SK-N-SH (cell line): ENCODE measurements at regions not wholly inside any gene's neighbourhood (a gene's known extent, or its start where the extent isn't known, plus 50 kb on each side); places are given as distances from the start of the nearest gene placed in this dataset.

Experiments used
- JUND ChIP-seq: IDR thresholded peaks from 2 replicates; pipeline ENCODE4 v1.4.0; 2012
- MXI1 ChIP-seq: IDR thresholded peaks from 2 replicates; pipeline ENCODE4 v1.6.1; 2012; ENCODE audit warnings: mild to moderate bottlenecking, low read depth, low read length, improper control_type of control experiment
- POLR2AphosphoS5 ChIP-seq: IDR thresholded peaks from 2 replicates; pipeline ENCODE4 v1.6.1; 2012; ENCODE audit warnings: low read depth, low read length
- RCOR1 ChIP-seq: fragments of 150-350 bp; IDR thresholded peaks from 2 replicates; pipeline ENCODE4 v1.6.1; 2017; ENCODE audit warnings: antibody characterized with exemption, low read length
- REST ChIP-seq: IDR thresholded peaks from 2 replicates; pipeline ENCODE4 v1.6.1; 2012; ENCODE audit warnings: mild to moderate bottlenecking, low read depth, low read length, moderate library complexity
- TEAD4 ChIP-seq: IDR thresholded peaks from 2 replicates; pipeline ENCODE4 v1.4.0; 2012; ENCODE audit warnings: mild to moderate bottlenecking, borderline replicate concordance; ENCODE audit not compliant: insufficient read depth
- YY1 ChIP-seq: IDR thresholded peaks from 2 replicates; pipeline ENCODE4 v1.4.0; 2012; ENCODE audit warnings: low read depth, mild to moderate bottlenecking
- TF ChIP-seq, protein P1 (sequence below): fragments of 200-600 bp; sonication (generic); IDR thresholded peaks from 2 replicates; pipeline ENCODE4 v1.6.1; 2017; ENCODE audit warnings: antibody characterized with exemption, mild to moderate bottlenecking, moderate library complexity

- TF ChIP-seq POLR2AphosphoS5 (no peak), REST (no peak), JUND (no peak), YY1 (no peak), MXI1 (no peak), RCOR1 (no peak), TEAD4 (no peak)
- TF ChIP-seq, protein P1, sequence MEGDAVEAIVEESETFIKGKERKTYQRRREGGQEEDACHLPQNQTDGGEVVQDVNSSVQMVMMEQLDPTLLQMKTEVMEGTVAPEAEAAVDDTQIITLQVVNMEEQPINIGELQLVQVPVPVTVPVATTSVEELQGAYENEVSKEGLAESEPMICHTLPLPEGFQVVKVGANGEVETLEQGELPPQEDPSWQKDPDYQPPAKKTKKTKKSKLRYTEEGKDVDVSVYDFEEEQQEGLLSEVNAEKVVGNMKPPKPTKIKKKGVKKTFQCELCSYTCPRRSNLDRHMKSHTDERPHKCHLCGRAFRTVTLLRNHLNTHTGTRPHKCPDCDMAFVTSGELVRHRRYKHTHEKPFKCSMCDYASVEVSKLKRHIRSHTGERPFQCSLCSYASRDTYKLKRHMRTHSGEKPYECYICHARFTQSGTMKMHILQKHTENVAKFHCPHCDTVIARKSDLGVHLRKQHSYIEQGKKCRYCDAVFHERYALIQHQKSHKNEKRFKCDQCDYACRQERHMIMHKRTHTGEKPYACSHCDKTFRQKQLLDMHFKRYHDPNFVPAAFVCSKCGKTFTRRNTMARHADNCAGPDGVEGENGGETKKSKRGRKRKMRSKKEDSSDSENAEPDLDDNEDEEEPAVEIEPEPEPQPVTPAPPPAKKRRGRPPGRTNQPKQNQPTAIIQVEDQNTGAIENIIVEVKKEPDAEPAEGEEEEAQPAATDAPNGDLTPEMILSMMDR, result no peak
Measured at GRCh38 chr5:165574100-165574499, 2068.7 kb downstream of the MAT2B start.
